Stimulated activated CD4-positive, alpha-beta T cell treated with anti-CD3 and anti-CD28 coated beads, Interleukin-2, amount 100 ng/mL, for 48 hours (primary cell): ENCODE measurements at regions not wholly inside any gene's neighbourhood (a gene's known extent, or its start where the extent isn't known, plus 50 kb on each side); places are given as distances from the start of the nearest gene placed in this dataset.
"Not testable (repeated sequence)": the region's sequence is repeated elsewhere in the genome, so short reads cannot be mapped to it uniquely, and the experiment has no call there.

Experiments
- DNase-seq, 2 donors: peaks; one replicate each; pipeline ENCODE4 v3.0.0-alpha.2; 2020

DNA sequence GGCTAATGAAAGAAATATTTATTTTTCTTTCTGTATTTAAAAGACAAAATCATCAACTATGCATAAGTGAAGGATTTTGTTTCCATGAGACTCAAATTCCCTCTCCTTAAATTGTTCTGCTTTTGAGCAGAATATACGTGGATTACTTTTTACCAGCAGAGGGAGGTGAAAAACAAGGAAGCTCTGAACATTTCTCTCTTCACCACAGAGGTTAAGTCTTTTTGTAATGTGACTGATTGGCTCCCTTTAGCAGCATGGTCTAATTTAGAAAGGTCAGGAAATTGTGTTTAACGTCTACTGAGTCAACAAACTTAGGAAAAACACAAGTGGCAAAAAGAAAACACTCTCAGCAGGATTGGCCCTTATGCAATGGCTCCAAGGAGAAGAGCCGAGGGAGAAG is 55.1 kb upstream of the F9 start:
- DNase-seq, result no peak

DNA sequence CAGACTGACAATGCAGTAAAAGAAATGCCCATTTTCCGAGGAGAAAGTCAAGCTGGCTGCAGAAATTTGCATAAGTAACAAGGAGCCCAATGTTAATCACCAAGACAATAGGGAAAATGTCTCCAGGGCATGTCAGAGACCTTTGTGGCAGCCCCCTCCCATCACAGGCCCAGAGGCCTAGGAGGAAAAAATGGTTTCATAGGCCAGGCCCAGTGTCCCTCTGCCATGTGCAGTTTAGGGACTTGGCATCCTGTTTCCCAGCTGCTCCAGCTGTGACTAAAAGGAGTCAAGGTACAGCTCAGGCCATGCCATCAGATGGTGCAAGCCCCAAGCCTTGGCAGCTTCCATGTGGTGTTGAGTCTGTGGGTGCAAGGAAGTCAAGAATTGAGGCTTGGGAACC is 68.6 kb upstream of the F9 start:
- DNase-seq, result not testable (repeated sequence)

DNA sequence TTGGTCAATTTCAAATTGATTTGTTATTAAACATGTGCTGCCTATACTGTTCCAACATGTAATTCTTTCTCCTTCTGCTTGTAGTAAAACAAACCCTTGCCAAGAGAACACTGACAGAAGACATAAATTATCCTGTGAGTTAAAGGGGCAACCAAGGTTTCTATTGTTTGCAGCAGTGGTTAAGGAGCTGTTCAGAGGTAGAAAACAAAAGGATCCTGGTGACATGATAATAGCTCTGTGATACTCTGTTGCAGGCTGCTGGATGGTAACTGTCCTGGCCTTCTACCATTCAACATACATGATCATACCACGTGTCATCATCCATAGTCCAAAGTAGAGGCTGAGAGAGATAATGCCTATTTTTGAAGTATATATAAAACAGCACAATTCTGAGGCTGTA is 75.8 kb upstream of the F9 start:
- no peak for DNase-seq

DNA sequence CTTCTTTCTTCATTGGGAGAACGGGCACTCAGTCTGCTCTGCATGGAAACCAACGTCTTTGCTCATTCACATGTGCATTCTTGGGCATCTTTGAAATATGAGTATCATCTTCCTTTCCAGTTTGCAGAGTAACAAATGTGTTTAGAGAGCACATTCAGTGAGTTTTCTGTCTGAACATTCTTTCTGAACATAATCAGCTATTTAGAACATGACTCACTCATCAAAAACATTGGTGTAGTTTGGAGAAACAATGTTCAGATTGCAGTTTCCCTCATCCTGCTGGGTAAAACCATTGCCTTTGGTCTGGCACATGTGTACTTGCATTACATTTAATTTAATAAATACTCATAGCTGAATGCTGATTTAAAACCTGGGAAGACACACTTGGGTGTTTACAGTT is 81.5 kb upstream of the F9 start:
- no peak for DNase-seq

DNA sequence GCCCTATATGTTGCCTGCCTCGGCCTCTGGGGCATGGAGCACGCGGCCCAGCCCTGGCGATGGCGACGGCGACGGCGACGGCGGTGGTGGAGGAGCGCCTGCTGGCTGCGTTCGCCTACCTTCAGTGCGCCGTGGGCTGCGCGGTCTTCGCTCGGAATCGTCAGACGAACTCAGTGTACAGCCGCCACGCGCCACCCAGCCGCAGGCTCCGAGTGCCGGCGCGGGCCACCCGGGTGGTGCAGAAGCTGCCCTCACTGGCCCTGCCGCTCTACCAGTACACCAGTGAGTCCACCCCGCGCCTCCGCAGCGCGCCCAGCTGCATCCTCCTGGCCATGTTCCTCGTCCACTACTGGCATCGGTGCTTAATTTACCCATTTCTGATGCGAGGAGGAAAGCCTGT is 83.7 kb upstream of the F9 start:
- no peak for DNase-seq

DNA sequence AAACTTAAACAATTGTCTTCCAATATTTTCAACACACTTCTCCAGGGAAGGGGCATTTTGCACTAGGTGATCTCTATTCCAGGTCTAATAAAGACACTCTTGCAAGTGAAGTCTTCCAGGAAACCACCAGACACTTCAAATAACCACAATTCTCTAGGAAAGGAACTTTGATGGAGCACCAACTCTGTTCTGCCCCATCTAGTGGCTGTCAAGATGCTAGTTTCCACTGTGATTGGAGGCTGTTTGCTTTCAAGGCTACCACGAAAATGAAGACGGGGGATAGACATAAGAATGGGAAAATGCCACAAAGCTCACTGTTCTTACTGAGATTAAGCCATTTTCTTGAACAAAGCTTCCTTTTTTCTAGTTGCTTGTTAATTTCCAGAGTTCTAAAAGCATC is 100.6 kb upstream of the F9 start:
- no peak for DNase-seq

DNA sequence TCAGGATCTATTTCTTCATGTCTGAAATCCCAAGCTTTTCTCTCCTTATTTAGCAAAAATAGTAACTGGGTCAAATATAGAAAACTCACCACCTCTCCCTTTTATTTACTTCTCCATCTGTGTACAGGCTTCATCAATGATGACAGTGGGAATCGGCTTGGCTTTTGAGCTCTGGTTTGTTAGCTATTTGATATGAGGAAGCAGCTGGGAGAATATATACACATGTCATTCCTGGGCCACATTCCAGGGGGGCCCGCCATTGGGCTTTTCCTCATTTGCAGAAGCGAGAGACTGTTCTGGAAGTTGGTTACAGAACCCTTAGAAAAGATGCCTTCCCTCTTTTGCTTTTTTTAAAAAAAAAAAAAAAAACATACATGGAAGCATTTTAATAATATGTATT is 107.4 kb upstream of the F9 start:
- no peak for DNase-seq

DNA sequence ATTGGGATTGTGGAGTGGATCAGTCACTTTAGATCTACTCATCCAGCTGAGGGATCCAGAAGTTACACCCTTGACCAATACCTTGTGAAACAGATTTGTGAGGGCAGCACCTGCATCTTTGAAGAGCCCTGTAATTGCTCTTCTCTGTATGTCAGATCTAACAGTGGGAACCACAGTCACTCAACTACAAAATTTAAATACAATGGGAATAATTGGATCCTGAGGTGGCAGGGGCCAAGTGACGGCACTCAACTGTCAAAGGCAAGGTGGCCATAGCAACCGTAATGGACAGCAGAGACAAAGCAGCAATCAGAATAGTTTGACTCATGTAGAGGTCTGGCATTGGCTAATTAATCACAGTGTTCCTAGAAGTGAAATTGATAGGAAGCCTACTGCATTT is 132.3 kb upstream of the F9 start:
- DNase-seq, result not testable (repeated sequence)

DNA sequence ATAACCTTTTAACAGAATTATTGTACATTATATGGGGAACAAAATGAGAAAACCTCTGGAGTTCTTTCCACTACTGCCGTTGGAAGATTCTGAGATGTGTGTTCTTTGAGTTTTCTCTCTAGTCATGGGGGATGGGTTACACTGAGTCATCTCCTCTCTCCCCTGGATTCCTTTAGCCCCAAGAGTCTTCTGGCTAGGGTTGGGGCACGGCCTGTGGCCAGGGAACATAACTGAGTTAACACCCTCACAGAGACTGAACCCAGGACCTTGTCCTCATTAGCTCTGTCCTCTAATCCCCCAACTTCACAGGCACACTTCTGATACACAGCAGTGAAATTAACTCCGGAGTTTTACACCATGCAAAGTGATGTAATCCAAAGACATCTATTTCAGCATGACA is 142.3 kb upstream of the F9 start:
- DNase-seq, result no peak

DNA sequence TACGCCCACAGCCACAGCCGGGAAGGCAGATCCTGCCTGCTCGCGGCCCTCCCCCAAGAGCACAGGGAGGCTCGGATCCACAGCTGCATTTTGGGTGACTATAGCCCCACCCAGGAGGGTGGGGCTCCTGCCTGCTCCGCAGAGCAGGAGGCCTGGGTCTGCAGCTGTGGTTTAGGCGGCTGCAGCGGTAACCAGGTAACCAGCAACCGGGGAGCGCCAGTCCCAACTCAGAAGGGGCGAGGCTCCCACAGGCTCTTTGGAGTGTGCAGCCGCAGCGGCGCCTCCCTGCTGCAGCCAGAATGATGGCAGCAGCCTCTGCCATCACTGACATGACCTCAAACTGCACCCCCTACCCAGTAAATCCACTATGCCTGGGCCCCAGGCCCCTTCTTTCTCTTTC is 148.0 kb upstream of the F9 start:
- DNase-seq, result no peak

DNA sequence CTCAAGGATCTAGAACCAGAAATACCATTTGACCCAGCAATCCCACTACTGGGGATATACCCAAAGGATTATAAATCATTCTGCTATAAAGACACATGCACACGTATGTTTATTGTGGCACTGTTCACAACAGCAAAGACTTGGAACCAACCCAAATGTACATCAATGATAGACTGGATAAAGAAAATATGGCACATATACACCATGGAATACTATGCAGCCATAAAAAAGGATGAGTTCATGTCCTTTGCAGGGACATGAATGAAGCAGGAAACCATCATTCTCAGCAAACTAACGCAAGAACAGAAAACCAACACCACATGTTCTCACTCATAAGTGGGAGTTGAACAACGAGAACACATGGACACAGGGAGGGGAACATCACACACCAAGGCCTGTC is 154.0 kb upstream of the F9 start:
- DNase-seq, result not testable (repeated sequence)

DNA sequence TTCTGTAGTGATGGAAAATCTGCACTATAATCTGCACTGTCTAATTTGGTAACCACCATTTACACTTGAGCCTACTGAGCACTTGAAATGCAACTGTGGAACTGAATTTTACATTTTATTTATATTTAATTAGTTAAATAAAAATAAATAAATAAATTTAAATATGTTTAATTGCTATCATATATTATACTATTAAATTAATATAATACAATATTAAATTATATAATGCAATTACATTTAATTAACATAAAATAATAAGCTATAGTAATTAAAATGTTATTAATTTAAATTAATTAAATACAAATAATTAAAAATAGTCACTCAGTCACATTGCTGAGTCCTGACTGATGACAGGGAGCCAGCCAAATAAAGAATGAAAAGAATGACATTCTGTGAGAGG is 170.2 kb upstream of the F9 start:
- no peak for DNase-seq

DNA sequence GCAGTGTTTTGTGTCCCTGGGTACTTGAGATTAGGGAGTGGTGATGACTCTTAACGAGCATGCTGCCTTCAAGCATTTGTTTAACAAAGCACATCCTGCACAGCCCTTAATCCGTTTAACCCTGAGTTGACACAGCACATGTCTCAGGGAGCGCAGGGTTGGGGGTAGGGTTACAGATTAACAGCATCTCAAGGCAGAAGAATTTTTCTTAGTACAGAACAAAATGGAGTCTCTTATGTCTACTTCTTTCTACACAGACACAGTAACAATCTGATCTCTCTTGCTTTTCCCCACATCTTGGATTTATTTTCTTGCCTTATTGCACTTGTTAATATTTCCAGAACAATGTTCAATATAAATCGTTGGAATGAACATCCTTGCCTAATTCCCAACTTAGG is 187.9 kb upstream of the F9 start:
- not testable (repeated sequence) for DNase-seq

DNA sequence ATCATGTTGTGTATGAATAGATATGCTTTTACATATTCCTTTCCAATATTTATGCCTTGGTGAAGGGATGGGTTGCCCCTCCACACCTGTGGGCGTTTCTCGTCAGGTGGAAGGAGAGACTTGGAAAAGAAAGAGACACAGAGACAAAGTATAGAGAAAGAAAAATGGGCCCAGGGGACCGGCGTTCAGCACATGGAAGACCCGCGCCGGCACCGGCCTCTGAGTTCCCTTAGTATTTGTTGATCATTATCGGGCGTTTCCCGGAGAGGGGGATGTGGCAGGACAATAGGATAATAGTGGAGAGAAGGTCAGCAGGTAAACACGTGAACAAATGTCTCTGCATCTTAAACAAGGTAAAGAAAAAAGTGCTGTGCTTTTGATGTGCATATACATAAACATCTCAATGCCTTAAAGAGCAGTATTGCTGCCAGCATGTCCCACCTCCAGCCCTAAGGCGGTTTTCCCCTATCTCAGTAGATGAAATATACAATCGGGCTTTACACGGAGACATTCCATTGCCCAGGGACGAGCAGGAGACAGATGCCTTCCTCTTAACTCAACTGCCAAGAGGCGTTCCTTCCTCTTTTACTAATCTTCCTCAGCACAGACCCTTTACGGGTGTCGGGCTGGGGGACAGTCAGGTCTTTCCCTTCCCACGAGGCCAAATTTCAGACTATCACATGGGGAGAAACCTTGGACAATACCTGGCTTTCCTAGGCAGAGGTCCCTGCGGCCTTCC is 188.5 kb upstream of the F9 start:
- not testable (repeated sequence) for DNase-seq

DNA sequence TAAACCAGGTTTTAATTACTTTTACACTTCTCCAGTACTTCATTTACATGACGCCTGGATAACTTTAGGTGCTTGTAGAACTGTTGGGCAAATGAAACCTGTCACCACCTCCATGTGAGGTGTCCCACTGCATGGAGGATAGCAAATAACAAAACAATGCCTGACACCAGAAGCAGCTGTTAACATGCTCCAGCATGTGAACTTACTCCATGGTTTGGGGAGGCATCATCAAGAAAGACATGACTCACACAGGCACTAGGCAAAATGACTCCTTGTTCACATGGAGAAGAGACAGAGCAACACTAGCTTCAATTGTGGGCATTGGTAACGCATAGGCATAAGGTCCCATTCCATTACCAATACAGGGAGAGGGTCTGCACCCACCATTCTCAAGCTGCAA is 198.1 kb upstream of the F9 start:
- DNase-seq, result no peak

DNA sequence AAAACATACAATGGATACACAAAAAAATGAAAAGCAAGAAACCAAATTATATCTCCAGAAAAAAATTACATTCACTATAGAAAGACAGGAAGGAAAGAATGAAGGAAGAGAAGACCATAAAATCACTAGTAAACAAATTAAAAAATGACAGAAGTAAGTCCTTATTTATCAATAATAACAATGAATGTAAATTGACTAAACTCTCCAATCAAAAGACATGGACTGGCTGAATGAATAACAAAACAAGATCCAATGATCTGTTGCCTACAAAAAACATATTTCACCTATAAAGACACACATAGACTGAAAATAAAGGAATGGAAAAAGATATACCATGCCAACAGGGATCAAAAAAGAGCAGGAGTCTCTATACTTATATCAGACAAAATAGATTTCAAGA is 203.2 kb upstream of the F9 start:
- no peak for DNase-seq

DNA sequence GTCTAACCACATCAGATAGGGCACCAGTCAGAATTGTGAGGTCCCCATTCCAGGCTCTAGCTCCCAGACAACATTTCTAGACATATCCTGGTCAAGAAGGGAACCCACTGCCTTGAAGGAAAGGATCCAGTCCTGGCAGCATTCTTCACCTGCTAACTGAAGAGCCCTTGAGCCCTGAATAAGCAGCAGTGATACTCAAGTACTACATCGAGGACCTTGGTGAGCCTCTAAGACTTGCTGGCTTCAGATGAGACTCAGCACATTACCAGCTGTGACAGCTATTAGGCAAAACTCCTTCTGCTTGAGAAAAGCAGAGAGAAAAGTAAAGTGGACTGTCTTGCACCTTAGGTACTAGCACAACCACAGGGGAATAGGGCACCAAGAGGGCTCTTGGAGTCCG is 205.8 kb upstream of the F9 start:
- no peak for DNase-seq

DNA sequence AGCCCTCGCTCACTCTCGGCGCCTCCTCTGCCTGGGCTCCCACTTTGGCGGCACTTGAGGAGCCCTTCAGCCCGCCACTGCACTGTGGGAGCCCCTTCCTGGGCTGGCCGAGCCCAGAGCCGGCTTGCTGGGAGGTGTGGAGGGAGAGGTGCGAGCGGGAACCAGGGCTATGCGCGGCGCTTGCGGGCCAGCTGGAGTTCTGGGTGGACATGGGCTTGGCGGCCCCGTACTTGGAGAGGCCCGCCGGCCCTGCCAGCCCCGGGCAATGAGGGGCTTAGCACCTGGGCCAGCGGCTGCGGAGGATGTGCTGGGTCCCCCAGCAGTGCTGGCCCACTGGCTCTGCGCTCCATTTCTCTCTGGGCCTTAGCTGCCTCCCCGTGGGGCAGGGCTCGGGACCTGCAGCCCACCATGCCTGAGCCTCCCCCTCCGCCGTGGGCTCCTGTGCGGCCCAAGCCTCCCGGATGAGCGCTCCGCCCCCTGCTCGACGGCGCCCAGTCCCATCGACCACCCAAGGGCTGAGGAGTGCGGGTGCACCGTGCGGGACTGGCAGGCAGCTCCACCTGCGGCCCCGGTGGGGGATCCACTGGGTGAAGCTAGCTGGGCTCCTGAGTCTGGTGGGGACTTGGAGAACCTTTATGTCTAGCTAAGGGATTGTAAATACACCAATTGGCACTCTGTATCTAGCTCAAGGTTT is 209.7 kb upstream of the F9 start:
- not testable (repeated sequence) for DNase-seq

DNA sequence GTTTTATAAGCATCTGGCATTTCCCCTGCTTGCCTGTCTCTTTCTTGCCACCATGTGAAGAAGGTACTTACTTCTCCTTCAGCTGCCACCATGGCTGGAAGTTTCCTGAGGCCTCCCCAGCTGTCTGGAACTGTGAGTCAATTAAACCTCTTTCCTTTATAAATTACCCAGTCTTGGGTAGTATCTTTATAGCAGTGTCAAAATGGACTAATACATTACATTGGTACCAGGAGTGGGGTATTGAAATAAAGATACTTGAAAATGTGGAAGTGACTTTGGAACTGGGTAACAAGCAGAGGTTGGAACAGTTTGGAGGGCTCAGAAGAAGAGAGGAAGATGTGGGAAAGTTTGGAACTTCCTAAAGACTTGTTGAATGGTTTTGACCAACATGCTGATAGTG is 223.9 kb upstream of the F9 start:
- not testable (repeated sequence) for DNase-seq

DNA sequence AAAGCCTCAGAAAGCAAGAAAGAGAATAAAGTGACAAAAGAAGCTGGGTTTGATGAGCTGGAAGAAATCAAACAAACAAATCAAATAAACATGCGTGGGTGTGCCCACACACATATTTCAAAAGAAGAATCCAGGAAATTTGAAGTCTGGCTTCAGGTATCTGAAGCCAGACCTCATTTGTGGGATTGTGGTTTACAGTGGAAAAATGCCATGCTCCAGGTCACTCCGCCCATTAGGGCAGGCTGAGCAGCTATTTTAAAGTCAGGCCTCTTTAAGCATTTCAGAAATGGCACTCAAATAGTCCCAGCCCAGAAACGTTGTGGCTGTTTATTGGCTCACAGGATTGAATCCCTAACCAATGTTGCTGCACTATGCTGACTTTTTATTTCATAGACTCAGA is 226.1 kb upstream of the F9 start:
- DNase-seq, result no peak

DNA sequence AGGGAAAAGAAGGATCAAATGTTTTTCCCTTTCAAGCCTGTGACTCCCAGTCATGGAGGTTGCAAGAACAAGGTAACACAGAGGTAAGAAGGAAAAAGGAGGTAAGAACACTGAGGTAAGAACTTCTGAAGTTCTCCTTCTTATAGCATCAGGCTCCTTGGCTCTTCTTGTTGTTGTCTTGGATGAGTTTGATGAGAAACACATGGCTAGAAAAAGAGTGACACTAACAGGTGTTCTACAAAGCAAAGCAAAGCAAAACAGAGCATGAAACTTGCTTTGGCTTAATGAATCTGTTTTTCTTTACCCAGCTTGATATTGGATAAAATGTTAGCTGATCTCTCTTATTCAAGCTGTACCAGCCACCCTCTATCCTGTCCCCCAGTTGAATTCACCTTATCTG is 231.2 kb upstream of the F9 start:
- DNase-seq, result no peak

DNA sequence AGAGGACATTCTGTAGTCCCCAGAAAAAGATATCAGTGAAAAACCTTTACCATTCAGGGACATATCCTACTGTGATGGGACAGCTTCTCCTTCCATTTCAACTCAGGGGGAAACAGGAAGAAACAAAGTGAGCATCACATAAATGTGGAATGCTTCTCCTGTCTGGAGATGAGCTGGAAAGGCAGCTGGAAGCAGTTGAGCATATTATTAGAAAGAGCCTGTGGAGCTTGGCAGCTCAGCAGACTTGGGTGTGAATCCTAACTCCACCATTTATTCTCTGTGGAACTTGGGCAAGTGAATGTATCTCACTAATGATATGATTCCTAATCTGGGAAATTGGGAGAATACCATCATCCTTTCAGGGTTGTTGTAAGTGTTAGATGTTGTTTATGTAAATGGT is 232.1 kb upstream of the F9 start:
- no peak for DNase-seq

DNA sequence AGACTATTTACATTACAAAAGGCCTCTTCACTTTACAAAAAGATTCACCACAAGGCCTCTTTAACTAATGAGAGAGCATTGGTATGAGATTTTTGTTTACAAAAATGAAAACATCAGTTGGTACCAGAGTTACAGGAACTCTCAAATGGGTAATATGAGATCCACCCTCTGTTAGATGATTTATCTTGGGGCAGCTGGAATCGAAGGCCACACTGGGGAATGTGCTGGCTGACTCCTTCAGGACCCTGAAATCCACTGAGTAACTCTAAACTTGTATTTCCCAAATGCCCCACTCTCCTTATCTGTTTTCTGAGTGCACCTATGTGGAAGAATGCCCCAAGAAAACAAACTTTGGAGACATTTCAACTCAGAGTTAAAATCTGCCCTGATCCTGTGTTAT is 232.9 kb upstream of the F9 start:
- no peak for DNase-seq

DNA sequence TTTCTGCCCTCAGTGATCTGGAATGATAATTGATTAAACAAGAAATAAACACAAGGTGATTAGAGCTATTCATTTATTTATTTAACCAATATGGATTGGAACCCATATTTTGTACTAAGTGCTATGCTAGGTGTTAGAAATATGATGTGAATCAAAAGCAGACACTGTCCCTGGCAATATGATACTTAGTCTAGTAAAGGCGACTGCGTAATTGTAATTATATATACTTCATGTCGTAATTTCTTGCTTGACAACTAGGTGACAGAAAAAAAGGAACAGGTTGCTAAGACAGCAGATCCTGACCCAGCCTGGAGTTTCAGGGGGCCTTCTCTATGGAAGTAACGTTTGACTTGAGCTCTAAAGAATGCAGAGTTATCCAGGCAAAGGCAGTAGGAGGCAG is 236.5 kb upstream of the F9 start:
- DNase-seq, result no peak

DNA sequence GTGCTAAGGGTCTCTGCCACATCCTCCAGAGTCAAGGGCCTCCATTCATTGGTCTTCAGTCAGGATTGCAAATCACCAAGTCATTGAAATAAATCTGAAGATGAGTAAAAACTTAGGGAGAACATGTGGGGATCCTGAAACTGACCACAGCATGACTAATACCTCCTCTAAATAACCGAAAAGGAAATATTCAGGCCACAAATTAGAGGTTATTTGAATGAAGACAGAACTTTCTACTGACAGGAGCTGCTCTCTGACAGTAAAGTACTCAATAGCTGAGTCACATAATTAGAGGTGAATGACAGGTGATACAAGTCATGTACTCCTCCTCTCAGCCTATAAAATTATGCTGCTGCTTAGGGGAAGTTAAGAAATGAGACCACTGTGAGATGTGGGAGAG is 240.2 kb upstream of the F9 start:
- no peak for DNase-seq
